ENCODE measurements at regions not wholly inside any gene's neighbourhood (a gene's known extent, or its start where the extent isn't known, plus 50 kb on each side); places are given as distances from the start of the nearest gene placed in this dataset.
"Not testable (repeated sequence)": the region's sequence is repeated elsewhere in the genome, so short reads cannot be mapped to it uniquely, and the experiment has no call there.

- CTCF ChIA-PET (ENCODE audit: unreplicated experiment), result no interaction called here
- Histone ChIP-seq H3K4me1 (ENCODE audit: insufficient read depth, low read length, poor library complexity, severe bottlenecking) (no peaks in the 10 kb centered on the region), H3K36me3 (ENCODE audit: insufficient read depth, low read length) (no peaks in the 10 kb centered on the region), H3K4me2 (ENCODE audit: low read length) (no peak overlapping the region), H4K20me1 (ENCODE audit: insufficient read depth, low read length) (no peaks in the 10 kb centered on the region), H3K9me3 (ENCODE audit: low read length) (no peaks in the 10 kb centered on the region), H3K79me2 (ENCODE audit: insufficient read depth, low read depth, low read length) (no peaks in the 10 kb centered on the region), H2AFZ (ENCODE audit: low read length) (no peak overlapping the region), H3K9me2 (ENCODE audit: insufficient read depth, low read length) (no peaks in the 10 kb centered on the region), H3K27ac (ENCODE audit: low read depth, low read length, poor library complexity, severe bottlenecking) (no peak overlapping the region), H3K4me3 (ENCODE audit: low read depth, low read length, poor library complexity, severe bottlenecking) (no peak overlapping the region)
- DNase-seq (ENCODE audit: low spot score), result no peak
- POLR2A ChIA-PET, result no interaction called here
- no TSS peak for BruUV-seq (replicated peaks)
- TF ChIP-seq CTCF (conservative IDR thresholded peaks at IDR 0.05; ENCODE audit: low read length) (no peak), EZH2phosphoT487 (IDR thresholded peaks at IDR 0.05; ENCODE audit: borderline replicate concordance, low read depth, low read length) (no peak)
- intact Hi-C loops (cut with micrococcal nuclease; ENCODE audit: unreplicated experiment), result no loop called here
Measured at GRCh38 chr1:213513006-213513405, 462.0 kb downstream of the RPS6KC1 start.

GRCh38 chr1:213514408-213515179 lies 463.6 kb downstream of the RPS6KC1 start:
- CTCF ChIA-PET (ENCODE audit: unreplicated experiment); H3K9me3 ChIP-seq (ENCODE audit: low read length); intact Hi-C loops (cut with micrococcal nuclease; ENCODE audit: unreplicated experiment); H2AFZ ChIP-seq (ENCODE audit: low read length); H3K36me3 ChIP-seq (ENCODE audit: insufficient read depth, low read length); H3K4me2 ChIP-seq (ENCODE audit: low read length); H3K4me1 ChIP-seq (ENCODE audit: insufficient read depth, low read length, poor library complexity, severe bottlenecking); POLR2A ChIA-PET; H3K27ac ChIP-seq (ENCODE audit: low read depth, low read length, poor library complexity, severe bottlenecking); DNase-seq (ENCODE audit: low spot score); H3K79me2 ChIP-seq (ENCODE audit: insufficient read depth, low read depth, low read length); H4K20me1 ChIP-seq (ENCODE audit: insufficient read depth, low read length); H3K4me3 ChIP-seq (ENCODE audit: low read depth, low read length, poor library complexity, severe bottlenecking); BruUV-seq (replicated peaks); H3K9me2 ChIP-seq (ENCODE audit: insufficient read depth, low read length): not testable (repeated sequence)

GRCh38 chr1:213519098-213519497 lies 468.1 kb downstream of the RPS6KC1 start:
- BruUV-seq (replicated peaks), result no TSS peak
- CTCF ChIA-PET (ENCODE audit: unreplicated experiment), result no interaction called here

More at GRCh38 chr1:213519098-213519497, 468.1 kb downstream of the RPS6KC1 start:
- POLR2A ChIA-PET, result no interaction called here
- Histone ChIP-seq H4K20me1 (ENCODE audit: insufficient read depth, low read length) (no peaks in the 10 kb centered on the region), H3K9me2 (ENCODE audit: insufficient read depth, low read length) (no peaks in the 10 kb centered on the region), H3K27ac (ENCODE audit: low read depth, low read length, poor library complexity, severe bottlenecking) (no peak overlapping the region), H3K9me3 (ENCODE audit: low read length) (no peaks in the 10 kb centered on the region), H3K36me3 (ENCODE audit: insufficient read depth, low read length) (no peaks in the 10 kb centered on the region), H3K4me3 (ENCODE audit: low read depth, low read length, poor library complexity, severe bottlenecking) (no peak overlapping the region), H3K79me2 (ENCODE audit: insufficient read depth, low read depth, low read length) (no peaks in the 10 kb centered on the region), H3K4me2 (ENCODE audit: low read length) (no peak overlapping the region), H3K4me1 (ENCODE audit: insufficient read depth, low read length, poor library complexity, severe bottlenecking) (no peaks in the 10 kb centered on the region), H2AFZ (ENCODE audit: low read length) (no peak overlapping the region)
- TF ChIP-seq CTCF (conservative IDR thresholded peaks at IDR 0.05; ENCODE audit: low read length), result no peak
- TF ChIP-seq EZH2phosphoT487 (IDR thresholded peaks at IDR 0.05; ENCODE audit: borderline replicate concordance, low read depth, low read length), result no peak
- intact Hi-C loops (cut with micrococcal nuclease; ENCODE audit: unreplicated experiment), result no loop called here
- no peak for DNase-seq (ENCODE audit: low spot score)
